Neuronal stem cell (in vitro differentiated cells): ENCODE measurements at regions not wholly inside any gene's neighbourhood (a gene's known extent, or its start where the extent isn't known, plus 50 kb on each side); places are given as distances from the start of the nearest gene placed in this dataset.

ENCODE experiments used
- DNase-seq: peaks from one replicate; pipeline ENCODE4 v3.0.0-alpha.2; 2013; ENCODE audit warnings: low spot score
- H2AFZ ChIP-seq: one replicate; pipeline ENCODE4 v1.6.1; 2013; ENCODE audit warnings: mild to moderate bottlenecking, low read length, inconsistent platforms
- H2AK5ac ChIP-seq: 2 replicates; pipeline ENCODE4 v1.6.1; 2013; ENCODE audit warnings: low read depth, mild to moderate bottlenecking, inconsistent platforms, low read length, moderate library complexity, mixed read lengths
- H2BK120ac ChIP-seq: 2 replicates; pipeline ENCODE4 v1.6.1; 2013; ENCODE audit warnings: low read depth, mild to moderate bottlenecking, inconsistent platforms, low read length, moderate library complexity, mixed read lengths
- H2BK12ac ChIP-seq: one replicate; pipeline ENCODE4 v1.6.1; 2013; ENCODE audit warnings: low read length, inconsistent platforms
- H2BK15ac ChIP-seq: 2 replicates; pipeline ENCODE4 v1.6.1; 2013; ENCODE audit warnings: mild to moderate bottlenecking, low read length, inconsistent platforms, mixed read lengths
- H2BK5ac ChIP-seq: one replicate; pipeline ENCODE4 v1.6.1; 2013; ENCODE audit warnings: inconsistent platforms, mild to moderate bottlenecking, low read length, moderate library complexity
- H3K14ac ChIP-seq: one replicate; pipeline ENCODE4 v1.6.1; 2013; ENCODE audit warnings: low read length, inconsistent platforms
- H3K18ac ChIP-seq: 2 replicates; pipeline ENCODE4 v1.6.1; 2013; ENCODE audit warnings: low read length, inconsistent platforms
- H3K23ac ChIP-seq: 2 replicates; pipeline ENCODE4 v1.6.1; 2013; ENCODE audit warnings: low read depth, mild to moderate bottlenecking, mixed read lengths, low read length, inconsistent platforms; ENCODE audit not compliant: poor library complexity
- H3K27ac ChIP-seq: replicated peaks from 3 replicates; pipeline ENCODE4 v1.5.1; 2013; ENCODE audit warnings: low read length, inconsistent platforms
- H3K27me3 ChIP-seq, 3 experiments: 2 replicates each; pipeline ENCODE4 v1.6.1; 2013; ENCODE audit warnings: low read length in 3 of 3, mild to moderate bottlenecking in 2 of 3, inconsistent platforms in 1 of 3, low read depth in 1 of 3, mixed read lengths in 1 of 3, moderate library complexity in 1 of 3; ENCODE audit not compliant: control insufficient read depth in 3 of 3, insufficient read depth in 3 of 3
- H3K36me3 ChIP-seq, 2 donors: replicated peaks in 1 of 2; 2 replicates each; pipeline ENCODE4 v1.6.1; 2013; ENCODE audit warnings: low read length in 2 of 2; ENCODE audit not compliant: control insufficient read depth in 2 of 2, insufficient read depth in 2 of 2
- H3K4ac ChIP-seq: 2 replicates; pipeline ENCODE4 v1.6.1; 2013; ENCODE audit warnings: inconsistent platforms, mild to moderate bottlenecking, low read length, moderate library complexity
- H3K4me1 ChIP-seq, 2 donors: 1 replicate in 1 of 2; 2 replicates in 1 of 2; pipeline ENCODE4 v1.6.1; 2013; ENCODE audit warnings: low read length in 2 of 2, low read depth in 1 of 2; ENCODE audit not compliant: control insufficient read depth in 2 of 2, insufficient read depth in 1 of 2
- H3K4me2 ChIP-seq: one replicate; pipeline ENCODE4 v1.6.1; 2013; ENCODE audit warnings: mild to moderate bottlenecking, low read length, inconsistent platforms; ENCODE audit not compliant: insufficient read depth, poor library complexity, severe bottlenecking
- H3K4me3 ChIP-seq, 2 donors: 2 replicates each; pipeline ENCODE4 v1.5.1; 2013; ENCODE audit warnings: low read length in 2 of 2, mild to moderate bottlenecking in 2 of 2, inconsistent platforms in 1 of 2, moderate library complexity in 1 of 2
- H3K79me1 ChIP-seq: one replicate; pipeline ENCODE4 v1.6.1; 2013; ENCODE audit warnings: low read depth, mild to moderate bottlenecking, inconsistent platforms, low read length, moderate library complexity
- H3K9ac ChIP-seq: one replicate; pipeline ENCODE4 v1.6.1; 2013; ENCODE audit warnings: mild to moderate bottlenecking, low read depth, low read length, inconsistent platforms; ENCODE audit not compliant: poor library complexity
- H3K9me3 ChIP-seq, 2 donors: replicated peaks in 1 of 2; 2 replicates each; pipeline versions ENCODE3 to v1.6.1; 2013; ENCODE audit warnings: low read length in 2 of 2, mild to moderate bottlenecking in 2 of 2, inconsistent platforms in 1 of 2, low read depth in 1 of 2, mixed read lengths in 1 of 2, moderate library complexity in 1 of 2; ENCODE audit not compliant: control insufficient read depth in 2 of 2, insufficient read depth in 1 of 2
- H4K8ac ChIP-seq: one replicate; pipeline ENCODE4 v1.6.1; 2013; ENCODE audit warnings: low read depth, mild to moderate bottlenecking, inconsistent platforms, low read length, moderate library complexity
- H4K91ac ChIP-seq: one replicate; pipeline ENCODE4 v1.6.1; 2013; ENCODE audit warnings: low read length, low read depth, mild to moderate bottlenecking, inconsistent platforms; ENCODE audit not compliant: poor library complexity
- WGBS, 2 donors: extraction: QIAGEN DNeasy Blood & Tissue Kit; methylation state at CpG; one replicate each; pipeline ENCODE4 v1.1.7; 2013; ENCODE audit warnings: missing lambda C conversion rate in 2 of 2, mixed read lengths in 1 of 2; ENCODE audit not compliant: insufficient read length in 2 of 2, insufficient replicate concordance in 1 of 2; ENCODE audit errors: extremely low coverage in 2 of 2; 5-methylcytosine and 5-hydroxymethylcytosine counted together

DNA sequence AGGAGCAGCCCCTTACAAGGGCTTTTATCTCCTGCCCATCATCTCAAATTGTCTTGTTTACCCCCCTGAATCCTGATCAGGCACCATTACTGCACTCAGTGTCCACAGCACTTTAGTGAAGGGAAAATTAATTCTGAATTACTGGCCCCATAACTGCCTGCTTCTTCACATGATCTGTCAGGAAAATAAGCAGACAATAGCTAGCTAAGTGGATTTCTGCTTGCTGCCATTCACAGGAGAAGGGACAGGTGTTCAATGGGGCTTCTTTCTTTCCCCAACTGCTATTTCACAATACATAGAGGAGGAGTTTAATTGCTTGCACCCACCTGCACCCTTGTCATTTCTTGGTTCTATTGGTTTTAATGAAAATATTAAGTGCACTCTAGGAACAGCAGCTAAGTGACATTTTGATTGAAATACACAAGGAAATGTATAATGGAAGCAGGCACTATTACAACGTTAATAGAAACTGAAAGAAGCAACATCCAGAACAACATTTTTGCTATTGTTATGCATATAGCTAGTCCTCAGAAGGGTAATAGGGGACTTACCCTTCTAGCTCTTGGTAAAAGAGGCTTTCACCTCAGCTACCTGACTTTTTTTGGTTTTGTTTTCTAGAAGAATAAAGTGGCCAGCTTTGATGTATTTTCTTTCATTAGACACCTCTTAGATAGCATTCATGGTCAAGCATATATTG, 599.3 kb upstream of the TLE4 start:
- no peak overlapping the region for H2BK120ac ChIP-seq
- H2BK15ac ChIP-seq, result no peak overlapping the region
- no peak overlapping the region for H3K18ac ChIP-seq
- no peak overlapping the region for H3K4me3 ChIP-seq
- H3K4me2 ChIP-seq, result no peak overlapping the region
- no peaks in the 10 kb centered on the region for H3K36me3 ChIP-seq
- H3K79me1 ChIP-seq, result no peaks in the 10 kb centered on the region
- H3K9ac ChIP-seq, result no peak overlapping the region
- H4K91ac ChIP-seq, result no peak overlapping the region
- H3K9me3 ChIP-seq, result peaks cover 0 to 1% of the 10 kb centered on the region in 2 donors
- no peak overlapping the region for H2AK5ac ChIP-seq
- no peak overlapping the region for H2BK12ac ChIP-seq
- H3K27me3 ChIP-seq, result no peaks in the 10 kb centered on the region
- H3K27ac ChIP-seq, result no peak overlapping the region
- peaks cover 0 to 5% of the 10 kb centered on the region in 2 donors for H3K4me1 ChIP-seq
- DNase-seq, result no peak
- H2BK5ac ChIP-seq, result no peak overlapping the region
- H3K14ac ChIP-seq, result no peak overlapping the region
- no peak overlapping the region for H3K4ac ChIP-seq
- no peak overlapping the region for H2AFZ ChIP-seq
- no peak overlapping the region for H3K23ac ChIP-seq
- H4K8ac ChIP-seq, result no peak overlapping the region
- no CpG with 5 or more reads among the region's 1 CpG for WGBS, 2 donors

DNA sequence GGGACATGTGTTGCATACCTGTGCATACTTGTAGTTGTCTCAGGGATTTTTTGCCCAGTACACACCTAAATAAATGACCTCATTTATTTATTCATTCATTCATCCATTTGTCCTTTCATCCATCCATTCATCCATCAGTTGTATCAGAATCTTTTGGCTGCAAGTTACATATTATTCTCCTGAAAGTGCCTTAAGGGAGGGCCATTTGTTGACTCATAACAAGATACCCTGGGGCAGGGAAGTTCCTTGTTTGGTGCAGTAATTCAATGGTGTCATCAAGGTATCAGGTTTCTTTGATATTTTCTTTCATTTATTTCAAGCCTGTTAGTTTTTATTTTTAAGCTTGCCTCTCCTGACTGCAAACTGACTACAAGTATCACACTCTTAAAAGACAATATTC, 597.9 kb upstream of the TLE4 start:
- no peak overlapping the region for H3K18ac ChIP-seq
- H3K79me1 ChIP-seq, result no peaks in the 10 kb centered on the region
- H3K9ac ChIP-seq, result no peak overlapping the region
- H3K4me2 ChIP-seq, result no peak overlapping the region
- no peak for DNase-seq
- no peak overlapping the region for H2BK15ac ChIP-seq
- no peaks in the 10 kb centered on the region for H3K36me3 ChIP-seq
- no peak overlapping the region for H3K23ac ChIP-seq
- no peak overlapping the region for H3K27ac ChIP-seq
- H3K4me3 ChIP-seq, result no peak overlapping the region
- no peak overlapping the region for H2BK12ac ChIP-seq
- H3K4me1 ChIP-seq, result peaks cover 0 to 5% of the 10 kb centered on the region in 2 donors
- no peak overlapping the region for H2BK5ac ChIP-seq
- H3K9me3 ChIP-seq, result no peaks in the 10 kb centered on the region
- H4K8ac ChIP-seq, result no peak overlapping the region
- no peak overlapping the region for H4K91ac ChIP-seq
- H3K4ac ChIP-seq, result no peak overlapping the region
- H2AFZ ChIP-seq, result no peak overlapping the region
- H2BK120ac ChIP-seq, result no peak overlapping the region
- no peak overlapping the region for H3K14ac ChIP-seq
- H2AK5ac ChIP-seq, result no peak overlapping the region
- no peaks in the 10 kb centered on the region for H3K27me3 ChIP-seq

DNA sequence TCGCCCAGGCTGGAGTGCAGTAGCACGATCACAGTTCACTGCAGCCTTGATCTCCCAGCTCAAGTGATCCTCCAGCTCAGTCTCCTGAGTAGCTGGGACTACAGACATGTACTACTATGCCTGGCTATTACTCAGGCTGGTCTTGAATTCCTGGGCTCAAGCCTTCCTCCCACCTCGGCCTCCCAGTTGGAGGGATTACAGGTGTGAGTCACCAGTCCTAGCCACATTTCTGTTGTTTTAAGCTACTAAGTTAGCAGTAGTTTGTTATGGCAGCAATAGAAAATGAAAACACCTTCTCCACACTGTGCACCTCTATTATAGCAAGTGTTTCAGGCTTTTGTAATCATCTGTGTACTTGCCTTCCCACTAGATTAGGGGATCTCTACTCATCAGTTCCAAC, 588.9 kb upstream of the TLE4 start:
- Histone ChIP-seq H2BK12ac (no peak overlapping the region), H3K18ac (no peak overlapping the region), H3K23ac (no peak overlapping the region), H3K9me3 (no peaks in the 10 kb centered on the region), H3K36me3 (no peaks in the 10 kb centered on the region), H3K4me2 (no peak overlapping the region), H2BK5ac (no peak overlapping the region), H3K79me1 (no peaks in the 10 kb centered on the region), H3K4me3 (no peak overlapping the region), H4K8ac (no peak overlapping the region), H2AFZ (no peak overlapping the region), H3K14ac (no peak overlapping the region), H3K27me3 (no peaks in the 10 kb centered on the region), H3K9ac (no peak overlapping the region), H4K91ac (no peak overlapping the region), H2BK15ac (no peak overlapping the region), H3K4me1 (no peaks in the 10 kb centered on the region), H3K4ac (no peak overlapping the region), H2BK120ac (no peak overlapping the region), H3K27ac (no peak overlapping the region), H2AK5ac (no peak overlapping the region)
- no peak for DNase-seq
- WGBS, 2 donors, result no CpG with 5 or more reads among the region's 3 CpGs

DNA sequence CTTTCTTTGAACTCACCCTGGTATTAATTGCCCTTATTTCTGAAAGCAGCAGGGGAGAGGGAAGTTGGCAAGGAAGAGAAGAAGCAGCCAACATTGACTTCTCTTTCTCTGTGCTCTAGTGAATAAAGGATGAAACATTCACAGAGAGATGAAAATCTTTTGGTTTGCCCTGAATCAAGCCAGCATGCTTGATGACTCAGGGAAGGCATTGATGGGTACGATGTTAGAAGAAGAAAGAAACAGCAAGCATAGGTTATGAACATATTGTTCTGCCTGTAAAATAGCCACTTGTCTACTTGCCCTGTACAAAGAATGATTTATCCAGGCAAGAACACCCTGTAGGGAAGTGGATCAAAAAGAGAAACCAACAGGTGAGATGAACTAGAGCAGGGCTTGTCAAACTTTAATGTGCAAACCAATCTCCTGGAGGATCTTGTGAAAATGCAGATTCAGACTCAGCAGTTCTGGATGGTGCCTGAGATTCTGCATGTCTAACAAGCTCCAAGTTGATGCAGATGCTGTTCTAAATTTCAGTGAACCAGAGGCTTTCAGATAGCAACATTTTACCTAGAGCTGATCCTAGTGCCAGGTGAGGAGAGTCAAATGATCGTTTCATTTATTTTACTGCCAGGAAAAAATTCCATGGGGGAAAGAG, 586.6 kb upstream of the TLE4 start:
- Histone ChIP-seq H3K4ac (no peak overlapping the region), H2AFZ (no peak overlapping the region), H2BK15ac (no peak overlapping the region), H3K4me2 (no peak overlapping the region), H3K9me3 (no peaks in the 10 kb centered on the region), H2BK12ac (no peak overlapping the region), H4K91ac (no peak overlapping the region), H2BK120ac (no peak overlapping the region), H3K23ac (no peak overlapping the region), H3K18ac (no peak overlapping the region), H3K27ac (no peak overlapping the region), H3K36me3 (no peaks in the 10 kb centered on the region), H2BK5ac (no peak overlapping the region), H3K9ac (no peak overlapping the region), H3K79me1 (no peaks in the 10 kb centered on the region), H3K4me3 (no peak overlapping the region), H3K4me1 (no peaks in the 10 kb centered on the region), H4K8ac (no peak overlapping the region), H2AK5ac (no peak overlapping the region), H3K14ac (no peak overlapping the region), H3K27me3 (no peaks in the 10 kb centered on the region)
- no CpG with 5 or more reads among the region's 2 CpGs for WGBS, 2 donors
- DNase-seq, result no peak
